BE2C (cell line): ENCODE measurements at regions not wholly inside any gene's neighbourhood (a gene's known extent, or its start where the extent isn't known, plus 50 kb on each side); places are given as distances from the start of the nearest gene placed in this dataset.
"Not testable (repeated sequence)": the region's sequence is repeated elsewhere in the genome, so short reads cannot be mapped to it uniquely, and the experiment has no call there.

Source experiments
- DNase-seq: peaks from one replicate; pipeline ENCODE4 v3.0.0-alpha.2; 2020
- H3K27me3 ChIP-seq: fragments of 250-450 bp; sonication (Bioruptor Pico); 2 replicates; pipeline ENCODE4 v1.5.1; 2020; ENCODE audit warnings: mild to moderate bottlenecking
- H3K36me3 ChIP-seq: fragments of 250-450 bp; sonication (Bioruptor Pico); 2 replicates; pipeline ENCODE4 v1.5.1; 2020; ENCODE audit warnings: mild to moderate bottlenecking
- H3K4me1 ChIP-seq: fragments of 250-450 bp; sonication (Bioruptor Pico); 2 replicates; pipeline ENCODE4 v1.5.1; 2020
- H3K4me3 ChIP-seq: 2 replicates; pipeline ENCODE4 v1.5.1; 2011; ENCODE audit warnings: low read depth, low read length
- H3K9me3 ChIP-seq: fragments of 250-450 bp; sonication (Bioruptor Pico); 2 replicates; pipeline ENCODE4 v1.5.1; 2020
- TF ChIP-seq, protein P1 (sequence below): IDR thresholded peaks from 2 replicates; pipeline ENCODE4 v1.5.1; 2012; ENCODE audit warnings: mild to moderate bottlenecking, low read depth, low read length

- DNase-seq, result no peak
- TF ChIP-seq, protein P1, sequence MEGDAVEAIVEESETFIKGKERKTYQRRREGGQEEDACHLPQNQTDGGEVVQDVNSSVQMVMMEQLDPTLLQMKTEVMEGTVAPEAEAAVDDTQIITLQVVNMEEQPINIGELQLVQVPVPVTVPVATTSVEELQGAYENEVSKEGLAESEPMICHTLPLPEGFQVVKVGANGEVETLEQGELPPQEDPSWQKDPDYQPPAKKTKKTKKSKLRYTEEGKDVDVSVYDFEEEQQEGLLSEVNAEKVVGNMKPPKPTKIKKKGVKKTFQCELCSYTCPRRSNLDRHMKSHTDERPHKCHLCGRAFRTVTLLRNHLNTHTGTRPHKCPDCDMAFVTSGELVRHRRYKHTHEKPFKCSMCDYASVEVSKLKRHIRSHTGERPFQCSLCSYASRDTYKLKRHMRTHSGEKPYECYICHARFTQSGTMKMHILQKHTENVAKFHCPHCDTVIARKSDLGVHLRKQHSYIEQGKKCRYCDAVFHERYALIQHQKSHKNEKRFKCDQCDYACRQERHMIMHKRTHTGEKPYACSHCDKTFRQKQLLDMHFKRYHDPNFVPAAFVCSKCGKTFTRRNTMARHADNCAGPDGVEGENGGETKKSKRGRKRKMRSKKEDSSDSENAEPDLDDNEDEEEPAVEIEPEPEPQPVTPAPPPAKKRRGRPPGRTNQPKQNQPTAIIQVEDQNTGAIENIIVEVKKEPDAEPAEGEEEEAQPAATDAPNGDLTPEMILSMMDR, result no peak
- Histone ChIP-seq H3K4me1 (no peaks in the 10 kb centered on the region), H3K27me3 (peaks cover 4% of the 10 kb centered on the region; the same call in 1 of the 2 replicates), H3K36me3 (no peaks in the 10 kb centered on the region), H3K9me3 (no peaks in the 10 kb centered on the region), H3K4me3 (no peak overlapping the region)
Observed at GRCh38 chr7:19963695-19964094, 190.3 kb upstream of the TMEM196 start.

DNA sequence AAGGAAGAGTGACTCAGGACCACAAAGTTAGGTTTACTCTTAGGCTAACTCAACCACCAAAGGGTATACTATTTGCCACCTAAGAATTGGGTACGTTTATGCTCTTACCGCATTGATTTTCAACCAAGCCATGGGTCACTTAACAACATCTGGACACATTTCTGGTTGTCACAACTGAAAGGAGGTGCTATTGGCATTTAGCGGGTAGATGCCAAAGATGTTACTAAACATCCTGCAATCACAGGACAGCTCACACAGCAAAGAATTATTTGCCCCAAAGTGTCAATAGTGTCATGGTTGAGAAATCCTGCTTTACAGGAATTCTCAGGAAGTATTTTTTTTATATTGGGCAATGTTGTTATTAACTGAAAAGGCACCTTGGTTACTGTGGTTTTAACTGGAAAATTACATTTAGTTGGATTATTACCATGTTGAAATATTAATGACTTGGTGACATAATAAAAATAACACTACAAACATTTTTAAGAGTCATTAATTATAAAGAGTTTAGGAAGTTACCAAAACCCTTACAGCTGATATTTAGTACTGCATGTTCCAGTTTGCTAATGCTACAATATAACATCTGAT, 185.0 kb upstream of the TMEM196 start:
- TF ChIP-seq, protein P1, result no peak
- no peak overlapping the region for H3K4me3 ChIP-seq
- no peaks in the 10 kb centered on the region for H3K36me3 ChIP-seq
- H3K9me3 ChIP-seq, result no peaks in the 10 kb centered on the region; the same call in 1 of the 2 replicates
- DNase-seq, result no peak
- peaks cover 4% of the 10 kb centered on the region; the same call in 1 of the 2 replicates for H3K27me3 ChIP-seq
- no peaks in the 10 kb centered on the region for H3K4me1 ChIP-seq

- peaks cover 4% of the 10 kb centered on the region; the same call in 1 of the 2 replicates for H3K27me3 ChIP-seq
- no peak for DNase-seq
- H3K36me3 ChIP-seq, result no peaks in the 10 kb centered on the region
- H3K4me3 ChIP-seq, result no peak overlapping the region
- H3K4me1 ChIP-seq, result no peaks in the 10 kb centered on the region
- TF ChIP-seq, protein P1, result no peak
- no peaks in the 10 kb centered on the region; the same call in 1 of the 2 replicates for H3K9me3 ChIP-seq
Observed at GRCh38 chr7:19957664-19958063, 184.2 kb upstream of the TMEM196 start.

DNA sequence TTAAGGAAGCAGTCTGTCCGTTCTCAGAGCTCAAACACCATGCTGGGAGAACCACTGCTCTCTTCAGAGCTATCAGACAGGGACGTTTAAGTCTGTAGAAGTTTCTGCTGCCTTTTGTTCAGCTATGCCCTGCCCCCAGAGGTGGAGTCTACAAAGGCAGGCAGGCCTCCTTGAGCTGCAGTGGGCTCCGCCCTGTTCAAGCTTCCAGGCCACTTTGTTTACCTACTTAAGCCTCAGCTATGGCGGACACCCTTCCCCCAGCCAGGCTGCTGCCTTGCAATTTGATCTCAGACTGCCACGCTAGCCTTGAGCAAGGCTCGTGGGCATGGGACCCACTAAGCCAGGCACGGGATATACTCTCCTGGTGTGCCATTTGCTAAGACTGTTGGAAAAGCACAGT, 180.7 kb upstream of the TMEM196 start:
- DNase-seq, H3K4me3 ChIP-seq, H3K4me1 ChIP-seq, H3K36me3 ChIP-seq, H3K27me3 ChIP-seq, H3K9me3 ChIP-seq: not testable (repeated sequence)

- H3K36me3 ChIP-seq, H3K27me3 ChIP-seq, H3K9me3 ChIP-seq, H3K4me1 ChIP-seq, H3K4me3 ChIP-seq, DNase-seq: not testable (repeated sequence)
Observed at GRCh38 chr7:19953411-19953810, 180.0 kb upstream of the TMEM196 start.

DNA sequence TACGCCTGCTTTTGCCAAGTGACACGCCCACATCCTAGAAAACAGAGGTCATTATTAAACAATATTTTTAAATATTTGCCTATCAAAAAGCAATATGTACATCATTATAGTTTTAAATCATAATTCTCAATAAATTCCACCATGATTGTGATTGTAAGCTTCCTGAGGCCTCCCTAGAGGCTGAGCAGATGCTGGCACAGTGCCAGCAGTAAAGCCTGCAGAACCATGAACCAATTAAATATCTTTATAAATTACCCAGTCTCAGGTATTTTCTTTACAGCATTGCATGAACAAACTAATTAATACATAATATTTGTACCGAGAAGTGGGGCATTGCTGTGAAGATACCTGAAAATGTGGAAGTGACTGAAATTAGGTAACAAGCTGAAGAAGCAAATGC, 174.7 kb upstream of the TMEM196 start:
- no peak for DNase-seq
- H3K4me3 ChIP-seq, result no peak overlapping the region
- TF ChIP-seq, protein P1, result no peak
- H3K4me1 ChIP-seq, result no peaks in the 10 kb centered on the region
- no peaks in the 10 kb centered on the region for H3K9me3 ChIP-seq
- no peaks in the 10 kb centered on the region for H3K36me3 ChIP-seq
- H3K27me3 ChIP-seq, result no peaks in the 10 kb centered on the region

DNA sequence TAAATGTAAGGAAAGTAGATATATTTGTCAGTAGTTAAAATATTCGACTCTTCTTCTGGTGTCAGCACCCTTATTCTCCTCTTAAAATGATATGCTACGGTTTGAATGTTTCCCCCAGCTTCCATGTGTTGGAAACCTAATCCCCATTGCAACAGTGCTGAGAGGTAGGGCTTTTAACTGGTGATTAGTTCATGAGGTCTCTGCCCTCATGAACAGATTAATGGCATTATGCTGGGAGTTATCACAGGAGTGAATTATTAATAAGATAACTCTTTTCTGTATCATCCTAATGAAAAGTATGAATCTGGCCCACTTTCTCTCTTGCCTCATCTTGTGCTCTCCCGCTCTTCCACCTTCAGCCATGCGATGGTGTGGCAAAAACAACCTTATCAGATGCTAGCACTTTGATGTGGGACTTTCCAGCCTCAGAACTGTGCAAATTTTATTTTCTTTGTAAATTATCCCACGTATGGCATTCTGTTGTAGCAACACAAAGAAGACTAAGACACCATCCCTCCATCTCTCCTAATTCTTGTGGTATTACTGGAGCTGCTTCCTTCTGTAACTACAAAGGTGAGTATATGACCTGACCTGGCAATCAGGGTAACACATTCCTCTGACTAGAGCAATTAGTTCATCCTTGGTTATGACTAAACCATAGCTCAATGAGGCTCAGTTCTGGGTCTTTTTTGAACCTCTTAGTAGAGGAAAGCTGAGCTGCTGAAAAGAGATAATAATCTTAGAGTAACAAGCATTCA, 171.1 kb upstream of the TMEM196 start:
- DNase-seq, result no peak
- H3K36me3 ChIP-seq, result no peaks in the 10 kb centered on the region
- no peaks in the 10 kb centered on the region for H3K9me3 ChIP-seq
- H3K4me1 ChIP-seq, result no peaks in the 10 kb centered on the region
- H3K27me3 ChIP-seq, result no peaks in the 10 kb centered on the region
- TF ChIP-seq, protein P1, result no peak
- H3K4me3 ChIP-seq, result no peak overlapping the region
